WI38 (cell line): ENCODE measurements at regions not wholly inside any gene's neighbourhood (a gene's known extent, or its start where the extent isn't known, plus 50 kb on each side); places are given as distances from the start of the nearest gene placed in this dataset.
"Not testable (repeated sequence)": the region's sequence is repeated elsewhere in the genome, so short reads cannot be mapped to it uniquely, and the experiment has no call there.

ENCODE experiments used
- H3K4me3 ChIP-seq: 2 replicates; pipeline ENCODE4 v1.5.1; 2011; ENCODE audit warnings: low read depth, mild to moderate bottlenecking, control low read depth, low read length
- CTCF ChIP-seq: IDR thresholded peaks from 2 replicates; pipeline ENCODE4 v1.5.1; 2012; ENCODE audit warnings: low read depth, mild to moderate bottlenecking, control low read depth, low read length

GRCh38 chr3:164832216-164832615 lies 246.1 kb downstream of the SI start:
- TF ChIP-seq CTCF, result no peak
- no peak overlapping the region for H3K4me3 ChIP-seq

- no peak overlapping the region for H3K4me3 ChIP-seq
- TF ChIP-seq CTCF, result no peak
These were observed 260.0 kb downstream of the SI start for GRCh38 chr3:164818318-164818717.

DNA sequence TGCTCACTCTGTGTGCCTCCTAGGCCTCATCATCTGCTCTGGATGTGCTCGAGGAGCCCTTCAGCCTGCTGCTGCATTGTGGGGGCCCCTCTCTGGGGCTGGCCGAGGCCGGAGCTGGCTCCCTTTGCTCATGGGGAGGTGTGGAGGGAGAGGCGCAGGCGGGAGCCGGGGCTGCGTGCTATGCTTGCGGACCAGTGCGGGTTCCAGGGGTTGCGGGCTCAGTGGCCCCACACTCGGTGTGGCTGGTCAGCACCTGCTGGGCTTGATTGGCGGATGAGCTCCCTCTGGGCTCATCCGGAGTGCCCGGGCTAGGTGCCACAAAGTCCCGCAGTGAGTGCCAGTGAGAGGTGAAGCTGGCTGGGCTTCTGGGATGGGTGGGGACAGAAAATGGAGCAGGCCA lies 264.2 kb downstream of the SI start:
- TF ChIP-seq CTCF, result no peak
- no peak overlapping the region for H3K4me3 ChIP-seq

GRCh38 chr3:164812042-164812441 lies 266.3 kb downstream of the SI start:
- no peak overlapping the region for H3K4me3 ChIP-seq
- TF ChIP-seq CTCF, result no peak

- no peak for TF ChIP-seq CTCF
- no peak overlapping the region for H3K4me3 ChIP-seq
These were observed 272.1 kb downstream of the SI start for GRCh38 chr3:164806188-164806587.

GRCh38 chr3:164794099-164794498 lies 284.2 kb downstream of the SI start:
- no peak overlapping the region for H3K4me3 ChIP-seq
- no peak for TF ChIP-seq CTCF

DNA sequence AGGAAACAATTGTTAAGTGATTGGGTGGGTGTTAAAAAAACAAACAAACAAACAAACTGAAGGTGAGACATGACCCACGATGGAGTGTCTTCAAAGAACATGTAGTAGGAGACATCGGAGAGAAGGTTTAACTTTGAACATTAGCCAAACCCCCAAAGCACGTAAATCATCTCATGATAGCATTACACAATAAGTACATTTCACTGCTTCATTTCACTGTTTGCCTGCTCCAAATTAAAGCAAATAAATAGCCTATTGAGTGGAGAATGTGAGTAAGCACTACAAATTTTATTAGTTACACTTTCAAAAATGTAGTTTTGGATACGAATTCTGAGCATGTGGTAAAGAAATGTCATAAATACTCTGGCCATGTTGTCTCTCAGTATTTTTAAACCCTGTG lies 287.0 kb downstream of the SI start:
- TF ChIP-seq CTCF, result no peak
- H3K4me3 ChIP-seq, result no peak overlapping the region

GRCh38 chr3:164784407-164784806 lies 293.9 kb downstream of the SI start:
- H3K4me3 ChIP-seq, result not testable (repeated sequence)
